GM12873 (cell line): ENCODE measurements at regions not wholly inside any gene's neighbourhood (a gene's known extent, or its start where the extent isn't known, plus 50 kb on each side); places are given as distances from the start of the nearest gene placed in this dataset.

Experiments used
- TF ChIP-seq, protein P1 (sequence below): IDR thresholded peaks from 2 replicates; pipeline ENCODE4 v1.5.1; 2012; ENCODE audit warnings: low read depth, mild to moderate bottlenecking, moderate library complexity, low read length, control low read depth; ENCODE audit not compliant: insufficient read depth; ENCODE audit errors: missing control alignments

DNA sequence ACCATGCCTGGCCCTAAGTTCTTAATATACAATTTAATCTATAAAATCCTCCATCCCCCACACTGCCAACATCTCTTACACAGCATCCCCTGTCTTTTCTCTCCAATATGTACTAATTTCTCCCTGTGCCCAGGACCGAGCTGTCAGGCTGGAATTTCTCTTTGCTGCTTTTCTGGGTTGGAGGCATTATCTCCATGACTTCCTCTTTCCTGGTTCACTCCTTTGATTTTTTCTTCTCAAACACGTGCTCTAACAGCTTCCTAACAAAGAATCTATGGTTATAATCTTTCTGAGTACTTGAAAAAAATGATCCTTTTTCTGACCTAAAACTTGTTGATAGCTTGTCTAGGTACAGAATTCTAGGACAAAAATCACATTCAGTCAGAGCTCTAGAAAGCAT is 112.8 kb downstream of the C1D start:
- TF ChIP-seq, protein P1, sequence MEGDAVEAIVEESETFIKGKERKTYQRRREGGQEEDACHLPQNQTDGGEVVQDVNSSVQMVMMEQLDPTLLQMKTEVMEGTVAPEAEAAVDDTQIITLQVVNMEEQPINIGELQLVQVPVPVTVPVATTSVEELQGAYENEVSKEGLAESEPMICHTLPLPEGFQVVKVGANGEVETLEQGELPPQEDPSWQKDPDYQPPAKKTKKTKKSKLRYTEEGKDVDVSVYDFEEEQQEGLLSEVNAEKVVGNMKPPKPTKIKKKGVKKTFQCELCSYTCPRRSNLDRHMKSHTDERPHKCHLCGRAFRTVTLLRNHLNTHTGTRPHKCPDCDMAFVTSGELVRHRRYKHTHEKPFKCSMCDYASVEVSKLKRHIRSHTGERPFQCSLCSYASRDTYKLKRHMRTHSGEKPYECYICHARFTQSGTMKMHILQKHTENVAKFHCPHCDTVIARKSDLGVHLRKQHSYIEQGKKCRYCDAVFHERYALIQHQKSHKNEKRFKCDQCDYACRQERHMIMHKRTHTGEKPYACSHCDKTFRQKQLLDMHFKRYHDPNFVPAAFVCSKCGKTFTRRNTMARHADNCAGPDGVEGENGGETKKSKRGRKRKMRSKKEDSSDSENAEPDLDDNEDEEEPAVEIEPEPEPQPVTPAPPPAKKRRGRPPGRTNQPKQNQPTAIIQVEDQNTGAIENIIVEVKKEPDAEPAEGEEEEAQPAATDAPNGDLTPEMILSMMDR: no peak

DNA sequence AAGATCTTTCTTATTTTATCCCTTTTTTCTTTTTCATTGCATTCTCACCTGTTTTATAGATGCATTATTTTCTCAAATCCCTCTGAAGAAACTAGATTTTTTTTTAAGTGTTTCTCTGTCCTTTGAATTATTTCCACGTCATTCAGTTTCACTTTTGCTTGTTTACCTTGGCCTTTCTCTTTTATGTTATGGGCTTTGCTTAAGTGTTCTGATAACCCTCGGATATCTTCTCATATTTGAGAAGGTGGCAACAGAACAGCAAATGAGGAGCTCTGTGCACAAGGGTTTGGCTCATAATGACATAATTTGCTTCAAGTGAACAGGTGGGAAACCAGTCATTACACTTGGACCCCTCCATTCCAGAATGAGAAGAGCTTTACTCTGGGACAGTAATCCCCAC is 111.9 kb downstream of the C1D start:
- TF ChIP-seq, protein P1: no peak

DNA sequence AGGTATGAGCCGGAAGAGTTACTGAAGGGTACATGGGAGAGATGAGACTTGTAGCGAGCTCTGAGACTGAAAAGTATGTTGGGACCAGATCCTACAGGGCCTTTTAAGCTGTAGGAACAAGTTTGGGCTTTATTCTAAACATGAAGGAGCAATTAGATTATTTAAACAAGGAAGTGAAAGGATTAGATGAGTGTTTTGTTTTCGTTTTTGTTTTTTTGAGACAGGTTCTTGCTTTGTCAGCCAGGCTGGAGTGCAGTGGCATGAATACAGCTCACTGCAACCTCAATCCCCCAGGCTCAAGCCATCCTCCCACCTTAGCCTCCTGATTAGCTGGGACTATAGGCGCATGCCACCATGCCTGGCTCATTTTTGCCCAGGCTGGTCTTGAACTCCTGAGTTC is 110.7 kb downstream of the C1D start:
- TF ChIP-seq, protein P1: no peak

DNA sequence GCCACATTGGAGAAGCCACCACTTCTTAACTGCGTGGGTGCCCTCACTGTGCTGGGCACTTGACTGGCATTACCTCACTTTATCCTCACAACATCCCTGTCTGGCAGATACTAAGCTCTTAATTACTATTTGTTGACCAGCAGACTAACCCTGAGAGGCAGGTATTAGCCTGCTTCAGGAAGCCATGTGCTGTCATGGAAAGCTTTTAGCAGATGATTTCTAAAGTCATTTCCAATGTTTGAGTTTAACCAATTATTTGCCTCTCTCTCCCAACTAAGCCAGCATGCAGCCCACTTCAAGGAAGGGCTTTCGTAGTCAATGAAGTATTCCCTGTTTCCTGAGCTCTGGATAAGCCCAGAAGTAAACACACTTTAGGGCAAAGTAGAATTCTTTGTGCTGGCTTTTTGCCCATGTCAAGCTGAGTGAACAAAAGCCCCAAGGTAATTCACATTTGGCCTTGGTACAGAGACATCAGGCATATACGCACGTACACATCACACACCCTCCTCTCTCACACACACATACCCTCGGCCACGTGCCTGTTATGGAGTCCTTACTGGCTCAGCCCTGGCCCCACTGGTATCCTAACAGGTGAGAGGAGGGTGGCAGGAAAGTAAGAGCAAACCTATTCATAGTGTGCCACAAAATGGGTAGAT is 108.6 kb downstream of the C1D start:
- TF ChIP-seq, protein P1: no peak

DNA sequence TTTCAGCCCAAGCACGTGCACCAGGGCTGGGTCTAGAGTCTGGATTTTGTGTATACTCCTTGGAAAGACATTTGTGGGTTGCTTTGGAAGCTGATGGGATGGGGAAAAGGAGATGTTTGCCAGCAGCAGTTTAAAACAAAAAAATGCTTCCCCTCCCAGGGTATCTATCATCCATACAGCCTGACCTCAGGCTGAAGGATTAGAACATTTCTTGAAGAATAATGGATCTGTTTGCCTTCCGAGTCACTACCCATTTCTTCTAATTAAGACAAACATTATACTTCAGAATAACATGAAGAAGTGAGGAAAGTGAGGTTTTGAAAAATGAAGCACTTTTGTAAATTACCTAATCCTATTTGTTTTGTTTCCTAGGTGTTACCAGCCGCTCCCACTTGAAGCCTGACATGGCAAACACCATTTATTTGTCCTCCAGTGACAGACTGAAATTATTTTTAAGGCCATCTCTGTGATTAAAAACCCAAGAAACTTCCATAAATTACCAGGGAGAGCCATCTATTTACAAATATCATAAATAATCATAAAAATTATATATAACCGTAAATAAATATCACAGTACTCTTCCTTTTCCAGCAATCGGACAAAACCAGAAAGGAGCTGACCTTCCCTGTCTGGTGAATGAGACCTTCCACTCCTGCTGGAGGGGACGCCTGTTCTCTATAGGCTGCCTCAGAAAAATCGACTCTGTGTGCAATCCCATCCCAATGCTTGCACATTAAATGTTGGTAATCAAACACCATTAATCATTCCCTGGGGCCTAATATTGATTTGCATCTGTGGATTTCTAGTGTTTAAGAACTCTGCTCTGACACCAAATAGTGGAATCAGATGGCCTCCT is 106.8 kb downstream of the C1D start:
- TF ChIP-seq, protein P1: no peak

DNA sequence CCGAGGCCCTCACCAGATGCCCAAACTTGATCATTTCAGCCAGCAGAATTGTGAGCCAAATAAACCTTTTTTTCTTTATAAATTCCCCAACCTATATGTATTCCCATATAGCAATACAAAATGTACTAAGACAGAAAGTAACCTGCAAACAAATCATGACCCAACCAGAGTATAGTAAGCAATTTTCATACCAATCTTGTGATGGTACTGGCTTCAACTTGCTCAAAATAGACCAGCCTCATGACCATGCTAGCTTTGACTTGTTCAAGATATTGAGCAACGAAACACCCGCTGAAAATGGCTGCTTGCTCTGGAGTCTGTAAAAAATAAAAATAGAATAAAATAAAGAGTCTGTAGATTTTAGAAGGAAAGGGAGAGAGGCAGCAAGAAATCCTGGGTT is 97.6 kb downstream of the C1D start:
- TF ChIP-seq, protein P1: no peak

DNA sequence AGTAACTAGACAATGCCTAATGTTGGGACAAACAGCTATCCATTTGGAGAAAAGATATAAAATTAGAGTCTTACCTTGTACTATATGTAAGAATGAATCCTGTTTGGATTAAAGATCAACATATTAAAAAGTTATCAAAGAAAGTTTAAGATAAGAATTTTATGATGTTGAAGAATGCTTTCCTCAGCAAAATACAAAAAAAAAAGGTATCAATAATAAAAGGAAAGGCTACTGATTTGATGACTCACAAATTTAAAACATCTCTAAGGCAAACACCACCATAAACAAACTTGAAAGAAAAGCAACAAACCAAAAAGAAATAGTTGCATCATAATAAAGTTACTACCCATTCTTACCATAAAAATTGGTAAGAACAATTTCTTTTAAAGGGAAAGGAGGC is 92.7 kb downstream of the C1D start:
- TF ChIP-seq, protein P1: no peak
